Omental fat pad (tissue), 3 donors: ENCODE measurements at regions not wholly inside any gene's neighbourhood (a gene's known extent, or its start where the extent isn't known, plus 50 kb on each side); places are given as distances from the start of the nearest gene placed in this dataset.

Experiments
- ATAC-seq: fragments of 150-250 bp; one replicate; pipeline ENCODE4 v1.9.1; 2016; ENCODE audit warnings: mild to moderate bottlenecking, moderate library complexity; ENCODE audit not compliant: low FRiP score
- DNase-seq: peaks from one replicate; pipeline ENCODE4 v3.0.0-alpha.2; 2019; ENCODE audit warnings: low spot score
- TF ChIP-seq, protein P1 (sequence below), 3 donors: fragments of 450-650 bp; IDR thresholded peaks; one replicate each; pipeline ENCODE4 v1.5.1; 2016 to 2017; ENCODE audit warnings: antibody characterized with exemption in 3 of 3, mild to moderate bottlenecking in 3 of 3, moderate library complexity in 2 of 3

DNA sequence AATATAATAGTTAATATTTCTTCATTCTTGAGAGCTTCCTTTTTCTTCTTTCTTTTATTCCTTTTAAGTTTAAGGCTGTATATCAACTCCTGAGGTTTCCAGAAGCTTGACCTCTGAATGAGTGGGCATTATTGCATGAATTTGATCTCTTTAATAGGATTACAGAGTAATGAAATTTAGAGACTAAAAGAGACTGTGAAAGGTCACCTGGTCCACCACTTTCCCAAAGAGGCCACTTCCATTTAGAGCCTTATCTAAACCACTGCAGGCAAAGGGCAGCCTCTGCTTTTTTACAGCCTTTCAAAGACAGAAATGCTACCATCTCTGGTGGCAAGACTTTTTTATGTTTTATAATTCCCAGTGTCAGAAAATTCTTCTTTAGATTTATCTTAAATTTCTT, 215.3 kb upstream of the HS3ST5 start:
- DNase-seq (no peak), ATAC-seq (no peak)

DNA sequence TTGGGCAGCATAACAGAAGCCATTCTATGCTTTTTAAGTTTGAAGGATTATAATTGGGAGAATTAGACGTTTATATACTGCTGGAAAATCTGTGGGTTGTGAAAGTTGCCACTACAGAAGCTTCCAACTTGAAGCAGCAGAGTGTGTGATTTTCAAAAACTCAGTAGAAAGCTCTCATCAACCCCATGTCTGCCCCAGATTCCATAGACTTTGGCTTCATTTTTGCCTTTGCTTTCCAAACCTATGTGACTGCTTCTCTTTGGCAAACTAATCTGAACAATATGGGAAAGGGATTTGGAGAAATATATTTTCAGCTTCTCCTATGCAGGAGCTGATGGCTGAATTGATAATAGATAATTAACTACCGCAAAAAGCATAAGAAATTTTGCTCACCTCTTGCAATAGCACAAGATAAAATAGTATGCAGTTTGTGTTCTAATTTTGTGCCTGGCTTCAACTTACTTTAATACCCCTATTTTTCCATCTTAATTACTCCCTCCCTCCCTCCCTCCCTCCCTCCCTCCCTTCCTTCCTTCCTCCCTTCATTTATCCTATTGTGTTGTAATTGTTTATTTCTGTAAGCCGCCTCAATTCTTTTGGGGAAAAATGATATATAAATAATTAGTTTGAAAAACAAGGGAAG, 214.1 kb upstream of the HS3ST5 start:
- TF ChIP-seq, protein P1, sequence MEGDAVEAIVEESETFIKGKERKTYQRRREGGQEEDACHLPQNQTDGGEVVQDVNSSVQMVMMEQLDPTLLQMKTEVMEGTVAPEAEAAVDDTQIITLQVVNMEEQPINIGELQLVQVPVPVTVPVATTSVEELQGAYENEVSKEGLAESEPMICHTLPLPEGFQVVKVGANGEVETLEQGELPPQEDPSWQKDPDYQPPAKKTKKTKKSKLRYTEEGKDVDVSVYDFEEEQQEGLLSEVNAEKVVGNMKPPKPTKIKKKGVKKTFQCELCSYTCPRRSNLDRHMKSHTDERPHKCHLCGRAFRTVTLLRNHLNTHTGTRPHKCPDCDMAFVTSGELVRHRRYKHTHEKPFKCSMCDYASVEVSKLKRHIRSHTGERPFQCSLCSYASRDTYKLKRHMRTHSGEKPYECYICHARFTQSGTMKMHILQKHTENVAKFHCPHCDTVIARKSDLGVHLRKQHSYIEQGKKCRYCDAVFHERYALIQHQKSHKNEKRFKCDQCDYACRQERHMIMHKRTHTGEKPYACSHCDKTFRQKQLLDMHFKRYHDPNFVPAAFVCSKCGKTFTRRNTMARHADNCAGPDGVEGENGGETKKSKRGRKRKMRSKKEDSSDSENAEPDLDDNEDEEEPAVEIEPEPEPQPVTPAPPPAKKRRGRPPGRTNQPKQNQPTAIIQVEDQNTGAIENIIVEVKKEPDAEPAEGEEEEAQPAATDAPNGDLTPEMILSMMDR (IDR thresholded peaks at IDR 0.05), result no peak
- ATAC-seq (no peak), DNase-seq (no peak)

More for the DNA sequence above, 215.3 kb upstream of the HS3ST5 start:
- TF ChIP-seq, protein P1 (IDR thresholded peaks at IDR 0.05), result no peak

DNA sequence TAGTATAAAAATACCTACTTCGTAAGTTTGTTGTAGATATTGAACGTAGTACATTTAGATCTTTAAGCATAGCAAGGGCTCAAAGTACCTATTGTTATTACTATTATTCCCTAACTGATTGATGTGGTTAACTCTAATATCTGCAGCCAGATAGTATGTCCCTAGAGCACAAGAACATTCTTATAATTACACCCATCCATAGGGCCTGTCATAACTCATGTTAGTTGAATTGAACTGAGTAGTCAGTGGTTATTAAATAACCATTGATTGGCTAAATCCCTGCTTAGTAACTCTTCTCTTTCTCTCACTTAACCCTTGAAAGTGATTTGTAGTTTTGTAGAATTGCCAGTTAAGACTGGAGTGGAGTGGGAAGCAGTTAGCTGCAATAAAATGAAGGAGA, 207.5 kb upstream of the HS3ST5 start:
- TF ChIP-seq, protein P1 (IDR thresholded peaks at IDR 0.05), result no peak
- no peak for ATAC-seq
- no peak for DNase-seq

DNA sequence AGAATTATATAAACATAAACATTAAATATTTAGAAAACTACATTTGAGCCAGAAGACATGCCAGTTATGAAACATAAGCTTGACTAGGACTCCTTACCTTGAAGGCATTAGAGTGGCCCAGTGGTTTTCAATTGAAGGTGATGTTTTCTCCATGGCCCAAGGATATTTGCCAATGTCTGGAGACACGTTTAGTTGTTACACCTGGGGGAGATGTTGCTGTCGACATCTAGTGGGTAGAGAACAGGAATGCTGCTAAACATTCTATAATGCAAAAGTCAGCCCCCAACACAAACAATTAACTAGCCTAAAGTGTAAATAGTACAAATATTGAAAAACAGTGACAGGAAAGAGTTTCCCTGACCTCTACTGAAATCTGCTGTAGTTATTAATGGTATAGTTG, 200.9 kb upstream of the HS3ST5 start:
- ATAC-seq, result no peak
- TF ChIP-seq, protein P1 (IDR thresholded peaks at IDR 0.05), result no peak
- DNase-seq, result no peak

DNA sequence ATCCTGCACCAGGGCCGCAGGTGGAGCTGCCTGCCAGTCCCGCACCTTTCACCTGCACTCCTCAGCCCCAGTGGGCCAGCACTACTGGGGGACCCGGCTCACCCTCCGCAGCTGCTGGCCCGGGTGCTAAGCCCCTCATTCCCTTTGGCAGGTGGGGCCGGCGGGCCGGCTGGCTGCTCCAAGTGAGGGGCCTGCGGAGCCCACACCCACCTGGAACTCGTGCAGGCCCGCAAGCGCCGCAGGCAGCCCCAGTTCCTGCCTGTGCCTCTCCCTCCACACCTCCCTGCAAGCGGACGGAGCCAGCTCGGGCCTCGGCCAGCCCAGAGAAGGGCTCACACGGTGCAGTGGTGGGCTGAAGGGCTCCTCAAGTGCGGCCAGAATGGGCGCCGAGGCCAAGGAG, 199.0 kb upstream of the HS3ST5 start:
- TF ChIP-seq, protein P1 (IDR thresholded peaks at IDR 0.05), result no peak
- DNase-seq (no peak), ATAC-seq (no peak)

DNA sequence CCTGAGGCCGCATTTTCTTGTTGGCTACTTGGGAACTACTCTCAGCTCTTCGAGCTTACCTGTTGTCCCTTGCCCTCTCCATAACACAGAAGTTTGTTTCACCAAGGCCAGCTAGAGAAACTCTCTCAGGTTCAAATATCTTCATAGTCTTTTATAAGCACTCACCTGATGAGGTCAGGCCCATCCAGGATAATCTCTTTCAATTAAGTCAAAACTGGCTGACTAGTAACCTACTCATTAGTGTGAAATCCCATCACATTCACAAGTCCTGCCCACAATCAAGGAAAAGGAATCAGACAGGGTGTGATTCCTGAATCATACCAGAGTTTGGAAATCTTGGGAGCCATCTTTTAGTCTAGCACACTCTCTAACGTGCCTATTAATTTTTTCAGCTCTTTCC, 195.2 kb upstream of the HS3ST5 start:
- ATAC-seq (no peak), DNase-seq (no peak)
- TF ChIP-seq, protein P1 (IDR thresholded peaks at IDR 0.05), result no peak

DNA sequence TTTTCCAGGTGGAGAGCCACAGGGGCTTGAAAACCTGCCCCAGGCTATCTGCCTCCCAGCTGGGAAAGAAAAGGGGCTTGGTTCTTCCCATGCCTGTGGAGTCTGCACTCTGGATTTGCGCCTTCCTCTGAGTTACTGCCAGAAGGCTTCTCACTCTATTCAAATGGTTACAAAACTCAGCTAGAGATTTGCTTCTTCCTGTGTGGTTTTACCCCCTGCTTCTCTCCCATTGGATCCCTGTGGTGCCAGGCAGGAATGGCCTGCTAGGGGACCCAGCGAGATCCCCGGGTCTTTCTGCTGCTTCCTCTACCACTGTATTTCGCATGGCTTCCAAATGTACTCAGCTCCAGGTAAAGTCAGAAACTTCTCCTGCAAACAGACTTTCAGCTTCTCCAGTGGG, 192.0 kb upstream of the HS3ST5 start:
- ATAC-seq (no peak), DNase-seq (no peak)
- TF ChIP-seq, protein P1 (IDR thresholded peaks at IDR 0.05), result no peak
